ENCODE measurements at regions not wholly inside any gene's neighbourhood (a gene's known extent, or its start where the extent isn't known, plus 50 kb on each side); places are given as distances from the start of the nearest gene placed in this dataset.

DNA sequence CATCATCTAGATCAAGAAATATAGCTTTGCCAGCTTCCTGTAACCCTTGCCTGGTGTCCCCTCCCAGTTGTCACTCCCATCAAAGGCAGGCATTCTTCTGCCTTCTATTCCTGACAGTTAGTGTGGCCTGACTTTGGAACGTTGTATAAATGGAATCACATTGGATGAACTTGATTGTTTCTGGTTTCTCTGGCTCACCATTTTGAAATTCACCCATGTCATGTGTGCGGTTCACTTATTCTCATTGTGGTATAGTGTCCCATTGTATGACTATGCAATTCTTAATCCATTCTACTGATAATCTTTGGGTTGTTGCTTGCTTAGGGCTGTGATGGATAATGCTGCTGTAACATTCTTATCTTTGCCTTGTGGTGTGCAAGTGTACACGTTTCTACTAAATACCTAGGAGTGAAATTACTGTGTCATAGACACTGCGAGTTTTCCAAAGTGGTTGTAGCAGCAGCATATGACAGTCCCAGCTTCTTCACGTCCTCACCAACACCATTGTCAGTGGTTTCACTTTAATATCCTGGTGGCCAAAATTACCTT lies 73.2 kb downstream of the VEGFA start:
- in situ Hi-C loops (cut with HindIII; ENCODE audit: low sequenced_read_pairs) = no loop called here

DNA sequence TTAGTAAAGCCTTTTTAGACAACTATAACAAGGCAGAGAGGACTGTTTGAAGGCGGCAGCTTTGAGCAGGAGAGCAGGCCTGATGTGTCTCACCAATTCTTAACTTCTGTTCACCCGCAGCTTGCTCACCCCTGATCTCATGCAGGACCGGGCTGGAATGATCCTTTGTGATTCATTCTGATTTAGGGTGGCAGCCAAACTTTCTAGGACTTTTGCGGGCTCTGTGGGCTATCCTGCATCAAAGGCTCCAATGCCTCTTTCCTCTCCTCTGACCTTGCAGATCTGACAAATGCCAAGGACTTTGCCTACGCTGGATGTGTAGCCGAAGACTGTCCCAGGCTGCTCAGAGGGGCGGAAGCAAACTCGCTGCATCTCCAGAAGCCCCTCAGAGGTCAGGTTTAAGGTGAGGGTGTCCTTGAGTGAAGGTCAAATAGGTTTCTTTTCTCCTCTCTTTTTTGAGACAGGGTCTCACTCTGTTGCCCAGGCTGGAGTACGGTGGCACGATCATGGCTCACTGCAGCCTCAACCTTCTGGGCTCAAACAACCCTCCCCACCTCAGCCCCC lies 72.3 kb downstream of the VEGFA start:
- in situ Hi-C loops (cut with HindIII; ENCODE audit: low sequenced_read_pairs) = no loop called here

DNA sequence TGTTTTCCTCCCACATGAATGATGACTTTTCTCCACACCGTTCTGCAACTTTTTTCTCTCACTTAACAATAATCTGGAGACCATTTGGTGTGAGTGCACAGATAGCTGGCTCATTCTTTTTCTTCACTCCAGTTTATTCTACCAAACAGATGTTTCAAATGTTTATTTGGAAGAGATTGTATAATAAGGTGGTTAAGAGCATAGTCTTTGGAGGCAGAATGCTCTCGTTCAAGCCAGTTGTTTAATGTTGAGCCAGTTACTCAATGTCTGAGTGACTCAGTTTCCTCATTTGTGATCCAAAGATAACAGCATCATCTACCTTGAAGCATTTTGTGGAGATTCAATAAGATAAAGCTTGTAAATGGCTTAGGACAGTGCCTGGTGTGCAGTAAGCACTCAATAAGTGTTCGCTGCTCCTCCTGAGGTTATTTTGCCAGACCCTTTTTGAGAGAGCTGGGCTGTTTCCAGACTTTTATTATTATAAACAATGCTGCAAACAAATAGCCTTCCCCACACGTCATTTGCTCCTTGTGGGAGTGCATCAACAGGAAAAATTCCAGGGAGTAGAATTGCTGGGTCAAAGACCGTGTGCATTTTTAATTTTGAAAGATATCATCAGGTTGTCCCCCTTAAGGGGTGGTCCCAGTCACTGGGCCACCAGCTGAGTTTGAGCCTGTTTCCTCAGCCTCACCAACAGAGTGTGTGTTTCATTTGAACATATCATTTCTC lies 70.6 kb downstream of the VEGFA start:
- in situ Hi-C loops (cut with HindIII; ENCODE audit: low sequenced_read_pairs) = no loop called here

DNA sequence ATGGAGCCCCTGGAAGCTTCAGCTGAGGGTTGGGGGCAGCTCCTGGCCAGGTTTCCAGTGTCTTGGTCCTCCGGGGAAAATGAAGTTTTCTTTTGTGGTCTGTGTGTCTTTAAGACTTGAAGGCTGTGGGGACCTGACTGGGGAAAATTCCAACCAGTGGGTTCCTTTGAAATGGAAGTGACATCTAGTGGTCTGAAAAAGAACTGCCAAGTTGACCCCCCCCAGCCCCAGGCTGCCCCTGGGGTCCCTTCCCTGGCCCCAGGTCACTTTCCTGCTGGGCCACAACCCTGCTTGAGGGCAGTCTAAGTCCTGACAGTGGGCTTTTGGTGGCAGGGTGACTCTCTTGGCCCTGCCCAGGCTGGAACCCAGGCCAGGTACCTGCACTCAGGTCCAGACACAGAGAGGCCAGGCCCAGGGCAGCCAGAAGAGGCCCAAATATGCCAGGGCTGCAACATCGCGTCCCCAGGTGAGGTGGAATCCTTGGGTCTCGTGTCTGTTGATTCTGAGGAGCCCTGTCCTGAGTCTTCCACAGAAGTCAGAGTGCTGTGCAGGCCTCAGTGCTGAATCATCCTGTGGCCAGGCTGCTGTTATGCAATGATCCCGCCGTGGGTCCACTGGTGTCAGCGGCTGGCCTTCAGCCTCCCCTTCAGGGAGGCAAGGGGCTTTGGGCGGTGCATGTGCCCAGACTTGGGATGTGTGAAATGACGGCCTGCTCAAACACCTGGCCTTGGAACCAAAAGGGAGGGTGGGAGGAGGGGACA lies 68.4 kb downstream of the VEGFA start:
- in situ Hi-C loops (cut with HindIII; ENCODE audit: low sequenced_read_pairs) = loop anchor here (5.0 to 10.0 kb wide), 3 partner anchors 59 to 154 kb away; partner anchors contain the start of gene MRPS18A

DNA sequence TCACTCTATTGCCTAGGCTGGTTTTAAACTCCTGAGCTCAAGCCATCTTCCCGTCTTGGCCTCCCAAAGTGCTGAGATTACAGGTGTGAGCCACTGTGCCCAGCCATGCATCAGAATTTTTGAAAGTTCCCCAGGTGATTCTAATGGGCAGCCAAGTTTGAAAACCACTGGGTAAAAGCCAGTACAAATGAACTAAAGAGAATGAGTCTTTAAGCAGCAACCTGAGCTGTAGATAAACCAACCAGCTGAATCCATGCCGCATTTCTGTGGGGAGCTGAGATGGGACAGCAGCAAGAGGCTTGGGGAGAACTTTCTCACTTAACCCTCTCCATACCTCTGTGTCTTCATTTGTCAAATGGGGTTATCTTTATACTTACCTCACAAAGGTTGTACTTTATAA lies 67.5 kb downstream of the VEGFA start:
- in situ Hi-C loops (cut with HindIII; ENCODE audit: low sequenced_read_pairs) = loop anchor here (5.0 to 10.0 kb wide), 3 partner anchors 60 to 153 kb away; partner anchors contain the start of gene MRPS18A

DNA sequence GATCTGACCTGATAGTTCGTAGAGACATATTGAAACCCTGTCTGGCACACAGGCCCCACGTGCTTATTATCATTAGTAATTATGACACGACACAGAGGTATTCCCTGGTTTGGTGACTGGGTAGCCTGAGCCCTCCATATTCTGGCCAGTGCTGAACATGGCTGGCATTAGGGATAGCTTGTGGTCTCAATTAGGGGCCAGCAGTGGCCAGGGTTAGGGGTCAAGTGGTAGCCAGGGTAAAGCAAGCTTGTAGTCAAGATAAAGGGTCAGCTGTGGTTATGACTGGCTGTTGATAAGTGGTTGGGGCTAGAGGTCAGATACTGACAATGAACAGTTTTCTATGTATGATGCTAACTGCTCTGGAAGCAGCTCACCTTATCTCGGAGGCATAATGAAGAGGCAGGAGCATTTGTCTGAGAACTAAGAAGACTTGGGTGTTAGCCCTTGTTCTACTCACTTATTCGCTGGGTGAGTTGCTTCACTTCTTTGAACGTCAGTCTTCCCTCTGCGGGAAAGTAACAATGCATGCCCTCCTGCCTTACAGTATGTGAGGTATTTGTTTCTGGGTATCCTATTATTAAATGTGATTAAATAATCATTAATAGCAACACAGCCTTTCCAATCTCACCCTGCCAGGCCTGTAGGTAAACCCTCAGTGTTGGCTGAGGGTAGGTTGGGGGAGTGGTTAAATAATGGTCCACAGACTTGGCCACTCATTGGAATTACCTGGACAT lies 66.7 kb downstream of the VEGFA start:
- in situ Hi-C loops (cut with HindIII; ENCODE audit: low sequenced_read_pairs) = loop anchor here (5.0 to 10.0 kb wide), 3 partner anchors 59 to 152 kb away; partner anchors contain the start of gene MRPS18A
